NCI-H226 (cell line): ENCODE measurements at regions not wholly inside any gene's neighbourhood (a gene's known extent, or its start where the extent isn't known, plus 50 kb on each side); places are given as distances from the start of the nearest gene placed in this dataset.

Source experiments
- DNase-seq: peaks from one replicate; pipeline ENCODE4 v3.0.0-alpha.2; 2015

DNA sequence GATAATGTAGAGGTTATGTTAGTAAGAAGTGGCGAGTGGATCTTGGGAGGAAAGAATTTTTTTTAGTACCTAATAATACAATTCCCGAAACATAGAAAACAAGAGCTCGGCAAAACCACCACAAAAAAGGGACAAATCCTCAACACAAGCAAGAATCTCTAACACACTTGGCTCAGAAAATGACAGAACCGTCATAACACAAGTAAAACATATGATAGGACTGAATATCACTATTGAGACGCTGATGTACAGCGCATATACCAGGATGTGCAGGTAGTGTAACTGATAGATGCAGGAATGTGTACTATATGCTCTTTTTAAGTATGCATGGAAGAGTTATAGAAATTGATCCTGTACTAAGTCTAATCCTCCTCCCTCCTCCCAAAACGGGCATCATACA lies 564.5 kb downstream of the BCL11B start:
- DNase-seq, result no peak

DNA sequence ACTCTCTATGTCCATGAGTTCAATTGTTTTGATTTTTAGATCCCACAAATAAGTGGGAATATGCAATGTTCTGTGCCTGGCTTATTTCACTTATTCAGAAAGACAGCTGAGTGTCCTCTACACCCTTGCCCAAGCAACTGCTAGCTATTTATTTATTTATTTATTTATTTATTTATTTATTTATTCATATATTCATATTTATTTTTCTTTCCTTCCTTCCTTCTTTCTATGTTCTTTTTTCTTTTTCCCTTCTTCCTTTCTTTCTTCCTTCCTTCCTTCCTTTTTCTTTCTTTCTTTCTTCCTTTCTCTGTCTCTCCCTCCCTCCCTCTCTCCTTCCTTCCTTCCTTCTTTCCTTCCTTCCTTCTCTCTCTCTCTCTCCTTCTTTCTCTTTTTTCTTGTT lies 563.4 kb downstream of the BCL11B start:
- DNase-seq, result no peak

DNA sequence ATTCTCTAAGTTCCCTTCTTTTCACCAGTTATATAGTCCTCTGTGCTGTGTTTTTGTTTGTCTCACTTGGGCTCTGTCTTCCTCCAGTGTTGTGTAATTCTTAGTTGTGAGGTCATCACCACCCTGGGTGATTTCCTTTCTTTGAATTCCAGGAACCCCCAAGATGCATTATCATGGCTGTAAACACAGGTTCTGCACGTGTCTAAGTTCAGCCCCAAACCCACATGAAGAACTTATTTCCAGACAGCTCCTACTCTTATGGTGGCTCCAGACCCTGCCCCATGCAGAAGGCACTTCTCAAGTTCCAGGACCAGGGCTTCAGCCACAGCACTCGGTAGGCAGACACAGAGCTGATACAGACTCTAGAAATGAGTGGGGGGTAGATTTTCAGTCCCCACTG lies 560.5 kb downstream of the BCL11B start:
- no peak for DNase-seq

DNA sequence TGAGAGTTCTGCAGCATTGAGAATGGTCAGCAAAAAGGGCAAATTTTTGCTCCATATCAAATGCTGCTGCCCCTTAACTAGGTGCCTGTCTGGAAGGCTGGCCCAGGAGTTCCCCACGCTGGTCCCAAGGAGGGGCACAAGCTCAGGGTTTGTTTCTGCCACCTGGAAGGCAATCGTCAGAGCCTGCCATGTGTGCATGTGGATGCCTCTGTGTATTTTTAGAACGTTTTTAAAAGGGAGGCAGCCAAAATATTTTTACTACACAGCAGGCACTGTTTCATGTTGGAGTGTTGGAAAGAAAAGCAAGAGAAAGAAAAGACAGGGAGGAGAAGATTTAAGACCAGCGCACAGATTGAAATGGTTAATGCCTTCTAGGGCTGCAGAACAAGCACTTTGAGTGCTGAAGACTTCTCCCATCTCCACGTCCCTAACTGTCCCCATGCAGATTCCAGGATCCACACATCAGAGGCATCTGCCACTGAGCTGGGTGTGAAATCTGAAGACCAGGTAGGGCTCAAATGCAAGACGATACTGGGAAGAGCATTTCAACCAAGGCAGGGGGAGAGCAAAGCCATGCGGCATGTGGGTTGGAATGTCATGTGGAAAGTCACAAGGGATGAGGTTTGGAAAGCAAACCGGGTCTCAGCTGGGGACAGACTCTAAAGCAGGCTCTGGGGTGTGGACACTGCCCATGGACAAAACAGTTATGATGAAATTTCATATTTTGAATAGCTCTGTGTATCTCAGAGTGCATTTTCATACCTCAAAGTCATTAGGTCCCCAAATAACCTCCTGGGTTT lies 557.2 kb downstream of the BCL11B start:
- DNase-seq, result no peak

DNA sequence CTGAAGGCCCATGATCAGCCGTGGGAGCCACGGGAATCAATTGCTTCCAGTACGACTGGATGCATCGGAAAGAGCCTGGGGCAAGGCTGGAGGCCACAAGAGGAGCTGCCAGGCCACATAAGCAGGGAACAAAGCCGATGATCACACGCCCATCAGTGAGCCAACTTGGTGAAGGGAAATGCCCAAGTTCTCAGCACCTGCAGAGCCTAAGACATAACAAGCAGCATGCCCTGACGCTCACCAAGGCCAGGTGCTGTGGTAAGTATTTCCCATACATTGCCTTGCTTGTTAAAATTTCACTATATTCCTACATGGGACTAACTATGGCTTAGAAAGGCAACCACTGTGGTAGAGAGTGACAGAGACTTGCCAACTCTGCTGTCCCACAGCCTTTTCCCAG lies 555.9 kb downstream of the BCL11B start:
- no peak for DNase-seq

DNA sequence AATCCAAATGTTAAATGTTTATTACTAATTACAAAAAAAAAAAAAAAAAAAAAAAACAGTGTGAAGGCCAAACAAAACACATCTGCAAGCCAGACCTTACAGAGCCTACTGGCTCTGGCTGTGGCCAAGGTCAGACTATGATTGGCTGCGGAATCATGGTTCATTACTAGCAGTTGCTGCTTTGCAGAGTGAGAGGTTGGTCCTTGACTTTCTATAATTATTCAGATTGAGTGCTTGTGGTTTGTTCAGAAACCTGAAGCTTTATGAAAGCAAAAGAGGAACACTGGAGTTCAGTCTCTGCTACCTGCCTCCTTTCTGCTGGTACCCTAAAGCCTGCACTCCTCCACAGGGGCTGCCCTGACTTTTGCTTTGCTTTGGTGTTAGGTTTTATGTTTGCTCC lies 550.9 kb downstream of the BCL11B start:
- no peak for DNase-seq

DNA sequence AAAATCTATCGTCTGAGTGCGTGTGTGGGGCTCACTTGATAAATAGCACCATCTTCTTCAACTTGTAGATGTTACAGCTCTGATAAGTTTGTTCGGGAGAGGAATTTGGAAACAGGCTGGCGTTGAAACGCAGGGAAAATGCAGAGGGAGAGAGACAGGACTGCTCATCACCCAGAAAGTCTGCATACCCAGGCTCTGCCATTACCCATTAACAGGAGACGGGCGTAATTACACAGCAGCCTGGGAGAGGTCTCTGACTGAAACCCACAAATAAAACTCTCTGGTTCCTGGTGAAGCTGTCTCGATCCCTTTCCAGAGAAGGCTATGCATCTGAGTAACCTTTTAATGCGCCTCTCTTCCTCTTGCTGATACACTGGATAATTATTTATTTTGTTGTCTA lies 547.3 kb downstream of the BCL11B start:
- DNase-seq, result no peak

DNA sequence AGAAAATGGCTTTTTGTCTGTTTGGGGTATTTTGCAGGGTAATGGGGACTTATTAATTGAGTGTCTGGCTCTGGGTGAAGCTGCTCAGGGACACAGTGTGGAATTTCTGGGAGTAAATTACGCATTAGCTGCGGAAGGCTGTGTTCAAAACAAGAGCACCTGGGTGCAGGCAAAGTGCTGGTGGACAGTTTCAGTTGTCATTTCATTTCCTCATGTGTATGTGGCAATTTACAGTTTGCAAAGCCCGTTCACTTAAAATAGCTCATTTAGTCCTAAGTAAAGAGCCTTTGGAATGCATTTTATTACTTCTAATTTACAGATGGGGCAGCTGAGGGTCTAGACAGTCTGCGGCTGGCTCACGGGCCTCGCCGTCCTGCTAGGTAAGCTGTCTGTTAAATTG lies 546.8 kb downstream of the BCL11B start:
- DNase-seq, result no peak

DNA sequence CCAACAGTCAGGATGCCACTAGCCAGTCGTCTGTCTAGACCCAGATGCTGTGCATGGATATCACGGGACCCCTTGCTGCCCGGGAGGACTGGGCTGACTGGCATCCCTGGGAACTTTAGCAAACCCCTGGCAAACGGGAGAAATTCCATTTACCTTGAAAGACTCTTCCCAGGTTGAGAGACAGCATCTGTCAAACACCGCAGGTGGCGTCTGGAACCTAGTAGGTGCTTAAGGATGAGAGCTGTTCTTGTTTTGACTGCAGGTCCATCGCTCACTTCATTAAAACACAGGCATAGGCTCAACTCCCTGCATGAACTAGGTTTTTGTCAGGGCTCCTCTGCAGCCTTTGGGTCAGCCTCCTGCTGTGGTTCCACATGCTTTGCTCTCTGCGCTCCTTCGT lies 546.3 kb downstream of the BCL11B start:
- DNase-seq, result no peak

DNA sequence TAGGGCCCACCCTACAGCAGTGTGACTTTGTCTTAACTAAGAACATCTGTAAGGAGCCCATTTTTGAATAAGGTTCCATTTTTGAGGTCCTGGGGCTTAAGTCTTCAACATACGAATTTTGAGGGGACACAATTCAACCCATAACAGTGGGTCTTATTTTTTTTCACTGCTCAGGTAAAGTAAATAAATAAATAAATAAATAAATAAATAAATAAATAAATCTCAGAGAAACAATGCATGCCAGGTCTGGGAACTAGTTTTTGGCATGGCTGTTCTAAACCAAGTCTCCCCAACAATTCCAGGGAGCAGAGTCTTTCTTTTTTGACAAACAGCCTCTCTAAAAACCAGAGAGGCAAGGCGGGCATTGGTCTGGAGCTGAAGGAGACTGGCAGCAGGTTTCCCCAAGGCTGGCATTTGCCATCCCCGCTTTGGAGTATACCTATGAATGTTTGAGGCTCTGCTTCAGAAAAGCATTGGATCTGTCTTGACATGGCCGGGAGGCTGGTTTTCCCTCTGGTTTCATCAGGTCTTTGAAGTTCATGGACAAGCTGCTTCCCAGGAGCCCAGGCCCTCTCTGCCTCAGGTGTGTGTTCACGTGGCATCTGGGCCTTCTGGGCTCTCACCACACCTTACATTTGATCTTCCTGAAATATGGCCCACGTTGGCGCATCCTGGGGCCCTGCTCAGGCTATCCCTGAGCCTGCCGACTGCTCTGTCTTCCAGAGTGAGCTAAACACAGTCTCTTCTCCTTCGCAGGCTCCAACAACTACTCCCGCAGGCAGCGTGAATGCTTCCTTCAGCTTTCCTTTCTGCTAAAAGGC lies 545.2 kb downstream of the BCL11B start:
- no peak for DNase-seq

DNA sequence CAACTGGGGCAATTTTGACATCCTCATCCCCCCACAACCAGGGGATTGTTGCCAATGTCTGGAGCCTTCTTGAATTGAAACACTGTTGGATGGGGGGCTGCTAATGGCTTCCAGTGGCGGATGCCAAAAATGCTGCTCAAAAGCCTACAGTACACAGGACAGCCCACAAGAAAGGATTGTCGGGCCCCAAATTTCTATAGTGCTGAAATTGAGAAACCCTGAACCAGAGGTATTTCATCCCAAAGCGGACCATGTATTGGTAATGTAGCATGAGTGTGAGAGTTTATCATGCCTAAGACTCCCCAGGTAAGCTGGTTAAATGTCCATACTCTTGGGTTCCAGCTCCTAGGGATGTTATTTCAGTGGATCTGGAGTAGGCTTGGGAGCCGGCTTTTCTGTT lies 544.0 kb downstream of the BCL11B start:
- DNase-seq, result no peak

DNA sequence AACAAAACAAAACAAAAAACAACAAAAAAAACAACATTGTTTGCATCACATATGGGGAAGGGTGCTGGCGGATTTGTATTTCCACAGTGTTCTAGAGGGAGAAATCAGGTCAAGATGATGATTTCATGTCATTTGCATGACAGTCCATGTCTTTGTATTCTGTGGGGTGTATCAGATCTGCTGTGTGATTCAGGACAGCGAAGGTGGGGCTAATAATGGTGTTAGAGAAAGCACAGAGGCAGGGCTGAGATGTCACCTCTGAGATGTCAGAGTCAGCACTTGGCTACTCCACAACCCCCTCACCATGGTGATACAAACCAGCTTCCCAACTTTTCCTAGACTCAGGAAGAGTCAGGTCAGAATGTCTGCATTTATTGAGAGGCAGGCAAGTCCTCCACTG lies 543.2 kb downstream of the BCL11B start:
- no peak for DNase-seq

DNA sequence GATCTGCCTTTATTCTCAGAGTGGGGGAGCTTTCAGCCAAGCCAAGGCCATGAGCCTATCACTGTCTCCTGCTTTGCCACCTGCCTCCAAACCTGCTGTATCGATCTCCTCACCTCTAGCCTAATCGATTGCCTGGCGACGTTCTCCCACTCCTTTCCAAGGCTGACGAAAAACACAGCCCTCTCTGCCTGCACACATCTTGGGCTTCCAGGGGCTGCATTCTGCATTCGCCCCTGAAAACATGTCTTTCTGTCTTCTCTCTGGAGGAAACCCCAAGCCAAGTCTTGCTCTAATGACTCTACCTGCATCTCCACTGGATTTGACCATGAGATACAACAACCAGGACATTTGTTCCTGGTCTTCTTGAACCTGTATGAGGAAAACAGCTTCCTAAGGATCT lies 540.7 kb downstream of the BCL11B start:
- no peak for DNase-seq

DNA sequence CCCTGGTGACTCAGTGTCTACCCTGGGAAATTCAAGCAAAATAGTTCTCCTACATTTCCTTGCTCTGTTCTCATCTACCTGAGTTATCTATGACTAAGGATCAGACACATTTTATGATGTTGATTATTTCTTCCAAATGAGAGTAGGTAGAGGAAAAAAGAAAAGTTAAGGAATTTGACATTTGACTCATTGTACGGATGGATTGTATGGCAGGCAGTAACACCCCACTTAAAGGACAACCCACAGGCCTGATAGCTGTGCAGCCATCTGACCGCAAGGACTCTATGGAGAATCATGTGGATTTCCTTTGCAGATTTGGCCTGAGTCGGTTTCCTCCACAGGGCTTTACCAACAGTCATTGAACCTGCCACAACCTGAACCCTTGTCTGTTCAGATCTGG lies 540.3 kb downstream of the BCL11B start:
- no peak for DNase-seq

DNA sequence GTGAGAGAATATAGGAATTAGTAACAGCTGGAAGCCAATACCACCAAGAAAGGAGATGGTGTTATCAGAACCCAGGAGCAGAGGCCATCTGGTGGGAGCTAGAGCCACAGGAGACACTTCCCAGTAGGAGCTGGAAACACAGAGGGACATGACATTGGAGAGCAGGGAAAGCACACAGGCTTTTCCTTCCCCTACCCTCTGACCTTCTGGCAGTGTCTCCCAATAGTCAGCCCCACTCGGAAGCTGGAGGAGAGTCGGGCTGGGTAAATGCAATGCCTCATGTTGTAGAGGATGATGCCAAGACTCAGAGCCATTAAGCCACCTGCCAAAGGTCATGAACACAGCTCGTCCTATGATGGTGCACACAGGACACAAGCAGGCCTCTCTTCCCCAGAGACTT lies 538.5 kb downstream of the BCL11B start:
- no peak for DNase-seq

DNA sequence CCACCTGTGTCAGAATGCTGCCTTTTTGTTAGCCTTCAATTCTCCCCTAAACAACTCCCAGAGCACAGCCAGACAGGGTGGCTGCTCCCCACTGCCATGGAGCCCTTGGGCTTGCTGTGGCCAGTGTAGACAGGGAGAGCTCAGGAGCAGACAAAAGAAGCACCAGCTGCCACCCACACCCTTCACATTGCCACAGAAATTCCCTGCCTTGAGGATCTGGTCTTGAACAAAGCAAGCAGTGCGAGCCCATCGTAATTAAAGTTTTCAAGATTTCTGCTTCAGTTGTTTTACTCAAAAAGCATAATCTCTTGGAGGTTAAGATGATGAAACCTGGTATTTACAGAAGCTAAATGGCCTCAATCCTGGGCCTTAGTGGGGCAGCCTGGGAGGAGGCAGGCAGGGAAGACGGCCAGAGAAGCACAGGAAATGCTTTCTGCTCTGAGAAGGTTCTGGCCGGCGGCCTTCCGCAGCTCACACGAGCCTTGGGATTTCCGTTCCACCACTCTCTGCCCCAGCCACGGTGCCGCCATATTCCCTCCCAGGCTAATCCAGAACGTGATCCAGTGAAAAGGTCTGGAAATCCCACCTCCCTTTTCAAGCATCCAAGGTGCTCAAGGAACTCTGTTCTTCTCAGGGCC lies 535.2 kb downstream of the BCL11B start:
- DNase-seq, result no peak

DNA sequence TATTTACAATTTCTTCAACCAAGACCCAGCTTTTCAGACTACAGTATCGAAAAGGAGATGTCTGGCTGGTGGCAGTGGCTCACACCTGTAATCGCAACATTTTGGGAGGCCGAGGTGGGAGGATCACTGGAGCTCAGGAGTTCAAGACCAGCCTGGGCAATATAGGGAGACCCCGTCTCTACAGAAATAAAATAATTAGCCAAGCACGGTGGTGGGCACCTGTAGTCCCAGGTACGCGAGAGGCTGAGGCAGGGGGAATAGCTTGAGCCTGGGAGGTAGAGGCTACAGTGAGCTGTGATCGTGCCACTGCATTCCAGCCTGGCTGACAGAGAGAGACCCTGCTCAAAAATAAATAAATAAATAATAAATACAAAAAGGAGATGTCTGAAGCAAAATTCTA lies 530.5 kb downstream of the BCL11B start:
- DNase-seq, result no peak

DNA sequence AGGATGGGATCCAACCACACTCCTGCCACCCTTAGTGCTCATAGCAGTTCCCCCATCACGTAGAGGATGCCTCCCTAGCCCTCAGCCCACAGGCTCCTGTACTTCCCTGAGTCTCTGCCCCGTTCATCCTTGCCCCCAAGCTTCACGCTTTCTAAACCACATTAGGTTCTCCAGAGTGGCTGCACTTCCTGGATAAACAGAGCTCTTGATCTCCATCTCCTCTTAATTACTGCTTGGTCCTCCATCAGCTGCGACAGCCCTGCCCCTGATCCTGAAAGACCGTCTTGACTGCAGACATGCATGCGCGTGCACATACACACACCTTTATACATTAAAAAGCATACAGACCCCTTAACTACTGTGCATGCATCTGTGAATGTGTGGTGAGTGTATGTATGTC lies 530.0 kb downstream of the BCL11B start:
- DNase-seq, result no peak

DNA sequence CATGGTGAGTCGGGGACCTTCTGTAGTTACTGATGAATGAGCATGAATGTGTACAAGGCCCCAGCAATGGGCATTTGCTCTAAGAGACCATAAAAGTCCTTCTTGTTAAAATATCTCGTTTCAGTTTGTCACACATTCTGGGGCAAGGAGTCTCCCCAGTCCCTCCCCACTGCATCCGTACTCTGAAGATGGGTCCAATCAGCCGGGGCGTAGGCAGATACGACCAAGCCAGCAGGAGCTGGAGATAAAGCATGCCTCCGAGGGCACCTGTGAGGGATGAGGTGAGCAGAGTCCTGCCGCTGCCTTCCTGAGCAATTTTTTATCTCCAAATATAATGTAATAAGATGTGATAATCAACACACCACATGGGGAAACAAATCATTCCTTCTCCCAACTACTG lies 528.5 kb downstream of the BCL11B start:
- DNase-seq, result no peak

DNA sequence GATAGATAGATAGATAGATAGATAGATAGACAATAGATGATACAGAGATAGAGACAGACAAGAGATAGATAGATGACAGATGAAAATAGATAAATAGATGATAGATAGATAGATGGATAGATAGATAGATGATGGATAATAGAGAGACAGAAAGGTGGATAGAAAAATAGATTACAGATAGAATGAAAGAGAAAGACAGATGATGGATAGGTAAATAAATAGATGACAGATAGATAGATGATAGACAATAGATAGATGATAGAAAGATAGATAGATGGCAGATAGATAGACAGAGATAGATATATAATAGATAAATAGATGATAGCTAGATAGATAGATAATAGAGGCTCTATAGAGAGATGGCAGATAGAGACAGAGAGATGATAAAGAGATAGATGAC lies 523.0 kb downstream of the BCL11B start:
- no peak for DNase-seq

DNA sequence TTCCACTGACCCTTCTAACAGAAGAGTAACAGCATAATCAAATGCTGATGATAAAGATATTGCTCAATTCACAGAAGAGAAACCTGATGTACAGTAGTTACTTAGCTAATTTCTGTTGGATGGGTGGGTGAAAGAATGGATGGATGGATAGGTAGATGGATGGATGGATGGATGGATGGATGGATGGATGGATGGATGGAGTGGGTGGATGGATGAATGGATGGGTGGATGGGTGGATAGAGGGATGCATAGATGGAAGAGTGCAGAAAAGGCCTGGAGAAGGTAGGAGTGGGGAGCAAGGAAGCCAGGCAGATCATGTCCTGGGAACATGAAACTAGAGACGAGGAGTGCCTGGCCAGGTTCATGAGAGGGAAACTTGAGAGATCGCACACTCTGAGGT lies 520.9 kb downstream of the BCL11B start:
- DNase-seq, result no peak

DNA sequence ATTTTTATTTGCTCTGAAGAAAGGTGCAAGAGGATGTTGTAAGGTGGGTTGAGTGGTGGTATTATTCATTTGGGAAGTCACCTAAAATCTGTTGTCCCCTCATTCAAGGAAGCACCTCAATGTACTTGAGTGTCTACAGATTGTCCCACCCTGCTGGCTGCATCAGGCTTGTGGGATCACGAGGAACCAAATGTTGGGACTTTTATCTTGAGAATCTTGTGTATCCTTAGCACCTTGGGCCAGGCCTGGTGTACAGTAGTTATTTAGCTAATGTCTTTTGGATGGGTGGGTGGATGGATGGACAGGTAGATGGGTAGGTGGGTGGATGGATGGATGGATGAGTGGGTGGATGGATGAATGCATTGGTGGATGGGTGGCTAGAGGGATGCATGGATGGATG lies 519.3 kb downstream of the BCL11B start:
- no peak for DNase-seq

DNA sequence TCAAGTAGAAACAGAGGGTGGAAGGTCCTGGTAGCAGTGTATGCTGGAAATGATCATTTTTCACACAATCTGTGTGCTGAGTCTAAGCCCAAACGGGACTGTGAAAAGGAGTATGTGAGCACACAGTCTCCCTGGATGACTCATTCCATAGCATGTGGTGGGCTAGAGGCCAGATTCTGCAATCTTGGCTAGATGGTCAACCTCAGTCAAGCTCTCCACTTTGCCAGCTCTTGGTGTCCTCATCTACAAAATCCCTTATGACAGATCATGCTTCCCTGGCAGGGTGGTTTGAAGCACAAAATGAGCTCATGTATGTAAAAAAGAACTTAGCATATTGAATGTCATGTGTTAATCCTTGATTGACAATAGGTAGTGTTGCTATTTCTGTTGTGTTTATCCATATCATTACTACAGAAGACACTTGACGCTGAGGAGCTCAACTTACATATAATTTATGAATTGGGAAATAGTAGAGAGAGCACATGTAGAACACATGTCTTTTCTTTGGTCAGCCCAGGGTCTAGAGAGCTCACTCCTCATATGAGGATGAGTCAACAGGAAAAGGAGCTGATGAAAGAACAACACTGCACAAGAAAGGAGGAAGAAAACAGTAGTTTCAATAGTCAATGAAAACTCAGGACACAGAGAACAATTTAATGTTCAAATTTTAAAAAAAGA lies 517.5 kb downstream of the BCL11B start:
- DNase-seq, result no peak

DNA sequence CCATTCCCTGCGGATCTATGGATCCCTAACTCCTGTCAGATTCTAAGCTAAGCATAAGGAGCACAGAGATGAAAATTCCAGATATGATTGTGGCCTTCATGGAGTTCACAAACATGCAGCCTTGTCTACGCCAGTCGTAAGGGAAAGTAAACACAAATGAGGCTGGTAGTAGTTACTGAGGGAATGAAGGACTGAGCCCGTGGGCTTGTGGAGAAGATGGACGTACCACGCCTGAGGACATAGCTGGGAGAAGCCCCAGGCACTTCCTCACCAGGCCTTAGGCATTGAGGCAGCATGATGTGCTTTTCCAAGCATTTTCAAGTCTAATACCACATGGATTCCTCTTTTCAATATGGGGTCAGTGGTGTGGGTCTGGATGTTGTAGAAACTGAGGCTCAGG lies 515.2 kb downstream of the BCL11B start:
- no peak for DNase-seq
